GM13976 (cell line): ENCODE measurements at regions not wholly inside any gene's neighbourhood (a gene's known extent, or its start where the extent isn't known, plus 50 kb on each side); places are given as distances from the start of the nearest gene placed in this dataset.

Source experiments
- DNase-seq: peaks from one replicate; pipeline ENCODE4 v3.0.0; 2012; ENCODE audit warnings: low spot score
- CTCF ChIP-seq: IDR thresholded peaks from 2 replicates; pipeline ENCODE4 v1.5.1; 2012; ENCODE audit warnings: borderline replicate concordance, mild to moderate bottlenecking; ENCODE audit not compliant: insufficient read depth; ENCODE audit errors: extremely low read depth, missing control alignments, control extremely low read depth
- in situ Hi-C: fragments of 300-500 bp; cut with MboI; formaldehyde crosslinking; loops from one replicate; pipeline ENCODE4 v1.12.0; 2022; ENCODE audit warnings: low sequenced_read_pairs, mixed read lengths, inconsistent platforms; ENCODE audit not compliant: unreplicated experiment

- in situ Hi-C loops: no loop called here
- no peak for DNase-seq
- TF ChIP-seq CTCF: no peak
Observed at GRCh38 chr5:15385553-15385952, 114.4 kb upstream of the FBXL7 start.

- no peak for DNase-seq
- in situ Hi-C loops: no loop called here
- no peak for TF ChIP-seq CTCF
Observed at GRCh38 chr5:15385037-15385436, 114.9 kb upstream of the FBXL7 start.

- in situ Hi-C loops: no loop called here
- TF ChIP-seq CTCF: no peak
- DNase-seq: no peak
Observed at GRCh38 chr5:15384581-15384980, 115.4 kb upstream of the FBXL7 start.

- TF ChIP-seq CTCF: no peak
- DNase-seq: no peak
Observed at GRCh38 chr5:15384176-15384575, 115.8 kb upstream of the FBXL7 start.

GRCh38 chr5:15383469-15383868 lies 116.5 kb upstream of the FBXL7 start:
- no peak for DNase-seq
- TF ChIP-seq CTCF: no peak
- in situ Hi-C loops: no loop called here

More at GRCh38 chr5:15384176-15384575, 115.8 kb upstream of the FBXL7 start:
- in situ Hi-C loops: no loop called here

- TF ChIP-seq CTCF: no peak
- no peak for DNase-seq
- in situ Hi-C loops: no loop called here
Observed at GRCh38 chr5:15383021-15383420, 117.0 kb upstream of the FBXL7 start.

GRCh38 chr5:15377573-15378340 lies 122.2 kb upstream of the FBXL7 start:
- TF ChIP-seq CTCF: no peak
- no peak for DNase-seq
- in situ Hi-C loops: no loop called here
